B cell (primary cell): ENCODE measurements at regions not wholly inside any gene's neighbourhood (a gene's known extent, or its start where the extent isn't known, plus 50 kb on each side); places are given as distances from the start of the nearest gene placed in this dataset.

ENCODE experiments used
- ATAC-seq: fragments of 200-7000 bp; cut with Tn5 transposase; one replicate; pipeline ENCODE4 v1.10.0; 2021; ENCODE audit warnings: low read depth, mild to moderate bottlenecking, moderate number of reproducible peaks, moderate library complexity
- CTCF ChIA-PET: fragments of 350-600 bp; sonication (Branson Sonifier 250); formaldehyde crosslinking; loops from one replicate; lab custom pipeline; 2021; ENCODE audit warnings: antibody characterized with exemption, inconsistent platforms; lab: Charles Lee
- POLR2A ChIA-PET: fragments of 350-600 bp; sonication (Branson Sonifier 250); formaldehyde crosslinking; loops from one replicate; lab custom pipeline; 2021; ENCODE audit warnings: antibody characterized with exemption; lab: Charles Lee
- DNase-seq: peaks from one replicate; pipeline ENCODE4 v3.0.0; 2013
- H2AFZ ChIP-seq: 2 replicates; pipeline ENCODE4 v1.6.1; 2012; ENCODE audit warnings: mild to moderate bottlenecking, low read depth, low read length; ENCODE audit not compliant: insufficient read depth, poor library complexity, severe bottlenecking
- H3K27ac ChIP-seq, 2 donors: 1 replicate in 1 of 2; 2 replicates in 1 of 2; pipeline ENCODE4 v1.5.1; 2012 to 2013; ENCODE audit warnings: low read length in 2 of 2, mild to moderate bottlenecking in 2 of 2, moderate library complexity in 1 of 2
- H3K27me3 ChIP-seq, 4 experiments: fragments of 200-600 bp in 1 of 4; sonication (generic) in 1 of 4; replicated peaks in 1 of 4; 1 replicate in 2 of 4; 2 replicates in 2 of 4; pipeline versions ENCODE4 v1.6.1 to v1.7.0; 2013 to 2016; ENCODE audit warnings: low read length in 3 of 4, mild to moderate bottlenecking in 2 of 4, mixed read lengths in 1 of 4, moderate library complexity in 1 of 4; ENCODE audit not compliant: insufficient read depth in 4 of 4, control insufficient read depth in 3 of 4; ENCODE audit errors: control extremely low read depth in 1 of 4
- H3K36me3 ChIP-seq, 2 experiments: replicated peaks in 1 of 2; 1 replicate in 1 of 2; 2 replicates in 1 of 2; pipeline versions ENCODE4 v1.6.1 to v1.7.1; 2013; ENCODE audit warnings: low read length in 1 of 2; ENCODE audit not compliant: insufficient read depth in 2 of 2, control insufficient read depth in 1 of 2; ENCODE audit errors: control extremely low read depth in 1 of 2, extremely low read depth in 1 of 2
- H3K4me1 ChIP-seq, 2 donors: fragments of 200-600 bp in 1 of 2; sonication (generic) in 1 of 2; 1 replicate in 1 of 2; 2 replicates in 1 of 2; pipeline versions ENCODE4 v1.5.1 to v1.6.1; 2013 to 2017; ENCODE audit warnings: low read length in 2 of 2; ENCODE audit not compliant: control insufficient read depth in 2 of 2, insufficient read depth in 2 of 2
- H3K4me2 ChIP-seq: replicated peaks from 2 replicates; pipeline ENCODE3; 2012; ENCODE audit warnings: mild to moderate bottlenecking, low read depth, low read length; ENCODE audit not compliant: poor library complexity, severe bottlenecking
- H3K4me3 ChIP-seq, 5 experiments: fragments of 200-600 bp in 1 of 5; sonication (generic) in 1 of 5; 1 replicate in 3 of 5; 2 replicates in 2 of 5; pipeline versions ENCODE4 v1.5.1 to v1.7.0; 2011 to 2016; ENCODE audit warnings: low read length in 4 of 5, mild to moderate bottlenecking in 4 of 5, low read depth in 2 of 5, control low read depth in 1 of 5, moderate library complexity in 1 of 5; ENCODE audit not compliant: insufficient read depth in 1 of 5; ENCODE audit errors: control extremely low read depth in 1 of 5, extremely low read depth in 1 of 5
- H3K79me2 ChIP-seq: fragments of 200-600 bp; sonication (generic); one replicate; pipeline ENCODE4 v1.6.0; 2016; ENCODE audit warnings: low read length; ENCODE audit not compliant: control insufficient read depth, insufficient read depth
- H3K9ac ChIP-seq: fragments of 200-600 bp; sonication (generic); 2 replicates; pipeline ENCODE4 v1.6.1; 2017; ENCODE audit warnings: mild to moderate bottlenecking, low read length, moderate library complexity
- H3K9me3 ChIP-seq, 3 donors: one replicate each; pipeline versions ENCODE4 v1.6.1 to v1.7.1; 2013; ENCODE audit warnings: low read length in 2 of 3; ENCODE audit not compliant: control insufficient read depth in 2 of 3, insufficient read depth in 1 of 3; ENCODE audit errors: control extremely low read depth in 1 of 3
- H4K20me1 ChIP-seq: 2 replicates; pipeline ENCODE4 v1.6.0; 2012; ENCODE audit warnings: mild to moderate bottlenecking, low read length; ENCODE audit not compliant: insufficient read depth, control insufficient read depth, poor library complexity, severe bottlenecking
- H3K27ac Mint-ChIP-seq: one replicate; pipeline ENCODE4 v1.8.0; 2021; ENCODE audit warnings: mixed read lengths
- H3K27me3 Mint-ChIP-seq: one replicate; pipeline ENCODE4 v1.8.0; 2021; ENCODE audit warnings: mixed read lengths
- H3K4me1 Mint-ChIP-seq: one replicate; pipeline ENCODE4 v1.8.0; 2021; ENCODE audit warnings: mixed read lengths
- H3K4me3 Mint-ChIP-seq: one replicate; pipeline ENCODE4 v1.8.0; 2021; ENCODE audit warnings: mixed read lengths
- H3K9me3 Mint-ChIP-seq: one replicate; pipeline ENCODE4 v1.8.0; 2022; ENCODE audit warnings: mixed read lengths; ENCODE audit not compliant: insufficient read depth
- EZH2 ChIP-seq: IDR thresholded peaks from 2 replicates; pipeline ENCODE4 v1.6.1; 2012; ENCODE audit warnings: borderline replicate concordance, low read depth, mild to moderate bottlenecking, moderate library complexity, low read length; ENCODE audit not compliant: insufficient read depth, poor library complexity, severe bottlenecking
- WGBS: methylation state at CpG from one replicate; pipeline ENCODE4 v1.1.5; 2013; ENCODE audit warnings: missing lambda C conversion rate; ENCODE audit not compliant: insufficient coverage; 5-methylcytosine and 5-hydroxymethylcytosine counted together
- intact Hi-C: fragments of 100-400 bp; cut with micrococcal nuclease; formaldehyde crosslinking; loops from one replicate; pipeline ENCODE4 v1.10.0; 2022
- TF ChIP-seq, protein P1 (sequence below): fragments of 200-600 bp; IDR thresholded peaks from one replicate; pipeline ENCODE4 v1.8.0; 2022; ENCODE audit warnings: antibody characterized with exemption, mild to moderate bottlenecking

DNA sequence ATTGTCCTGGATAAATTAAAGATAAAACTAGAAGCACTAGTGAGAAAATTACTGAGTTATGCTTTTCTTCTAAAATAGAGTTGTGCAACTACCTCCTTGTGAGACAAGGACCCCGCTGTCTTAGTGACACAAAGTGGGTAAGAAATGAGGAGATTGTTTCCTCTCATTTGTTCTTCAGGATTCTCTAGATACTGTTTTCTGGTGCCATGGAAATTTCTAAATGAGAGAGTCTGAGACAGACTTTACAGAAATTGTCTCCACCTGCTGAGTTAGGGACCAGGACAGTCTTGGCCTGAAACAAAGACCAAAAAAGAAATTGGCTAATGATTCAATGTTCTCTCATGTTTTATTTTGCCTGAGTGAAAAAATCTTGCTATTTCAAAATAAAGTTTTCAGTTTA lies 427.5 kb downstream of the TUSC7 start:
- WGBS = no CpG with 5 or more reads among the region's 1 CpG
- DNase-seq (no peak), ATAC-seq (no peak)
- no peaks in the 10 kb centered on the region for H3K27me3 Mint-ChIP-seq
- H3K4me3 Mint-ChIP-seq = no peak overlapping the region
- Histone ChIP-seq H3K27ac (no peak overlapping the region), H3K9ac (no peak overlapping the region), H3K9me3 (no peaks in the 10 kb centered on the region), H3K36me3 (no peaks in the 10 kb centered on the region), H3K4me1 (no peaks in the 10 kb centered on the region), H3K27me3 (no peaks in the 10 kb centered on the region), H3K4me2 (no peak overlapping the region), H3K79me2 (no peaks in the 10 kb centered on the region), H2AFZ (no peak overlapping the region), H4K20me1 (no peaks in the 10 kb centered on the region), H3K4me3 (no peak overlapping the region)
- H3K9me3 Mint-ChIP-seq = no peaks in the 10 kb centered on the region
- no peak for TF ChIP-seq EZH2
- TF ChIP-seq, protein P1, sequence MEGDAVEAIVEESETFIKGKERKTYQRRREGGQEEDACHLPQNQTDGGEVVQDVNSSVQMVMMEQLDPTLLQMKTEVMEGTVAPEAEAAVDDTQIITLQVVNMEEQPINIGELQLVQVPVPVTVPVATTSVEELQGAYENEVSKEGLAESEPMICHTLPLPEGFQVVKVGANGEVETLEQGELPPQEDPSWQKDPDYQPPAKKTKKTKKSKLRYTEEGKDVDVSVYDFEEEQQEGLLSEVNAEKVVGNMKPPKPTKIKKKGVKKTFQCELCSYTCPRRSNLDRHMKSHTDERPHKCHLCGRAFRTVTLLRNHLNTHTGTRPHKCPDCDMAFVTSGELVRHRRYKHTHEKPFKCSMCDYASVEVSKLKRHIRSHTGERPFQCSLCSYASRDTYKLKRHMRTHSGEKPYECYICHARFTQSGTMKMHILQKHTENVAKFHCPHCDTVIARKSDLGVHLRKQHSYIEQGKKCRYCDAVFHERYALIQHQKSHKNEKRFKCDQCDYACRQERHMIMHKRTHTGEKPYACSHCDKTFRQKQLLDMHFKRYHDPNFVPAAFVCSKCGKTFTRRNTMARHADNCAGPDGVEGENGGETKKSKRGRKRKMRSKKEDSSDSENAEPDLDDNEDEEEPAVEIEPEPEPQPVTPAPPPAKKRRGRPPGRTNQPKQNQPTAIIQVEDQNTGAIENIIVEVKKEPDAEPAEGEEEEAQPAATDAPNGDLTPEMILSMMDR = no peak
- no peaks in the 10 kb centered on the region for H3K4me1 Mint-ChIP-seq
- no peak overlapping the region for H3K27ac Mint-ChIP-seq
- CTCF ChIA-PET = no interaction called here
- intact Hi-C loops = no loop called here
- POLR2A ChIA-PET = no interaction called here

DNA sequence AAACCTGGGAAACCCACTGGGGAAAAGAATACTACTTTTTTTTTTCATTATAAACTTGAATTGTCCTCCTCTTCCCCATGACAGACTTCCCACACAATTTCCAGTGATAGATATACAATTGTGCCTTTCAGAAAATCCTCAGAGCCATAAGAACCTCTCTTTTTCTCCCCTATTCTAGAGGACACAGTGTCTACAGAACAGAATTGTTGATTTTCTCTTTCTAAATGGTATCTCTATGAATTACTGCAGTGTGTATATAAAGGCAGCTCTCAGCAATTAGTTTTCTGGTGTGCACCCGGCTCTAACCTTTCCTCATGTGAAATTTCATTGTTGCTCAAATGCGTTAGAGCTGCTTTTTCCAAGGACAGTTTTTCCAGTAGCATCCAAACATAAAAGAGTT lies 430.1 kb downstream of the TUSC7 start:
- no peak overlapping the region for H3K4me2 ChIP-seq
- Mint-ChIP-seq H3K27me3 (peaks cover 3% of the 10 kb centered on the region), H3K4me3 (no peak overlapping the region), H3K27ac (no peak overlapping the region), H3K4me1 (no peaks in the 10 kb centered on the region), H3K9me3 (no peaks in the 10 kb centered on the region)
- H3K9ac ChIP-seq = no peak overlapping the region
- no peaks in the 10 kb centered on the region for H3K27me3 ChIP-seq
- H3K36me3 ChIP-seq = no peaks in the 10 kb centered on the region
- no peak for TF ChIP-seq EZH2
- TF ChIP-seq, protein P1 = no peak
- no peaks in the 10 kb centered on the region for H3K79me2 ChIP-seq
- WGBS = no CpG with 5 or more reads among the region's 2 CpGs
- intact Hi-C loops = no loop called here
- H3K27ac ChIP-seq = no peak overlapping the region
- H3K4me3 ChIP-seq = no peak overlapping the region
- no peaks in the 10 kb centered on the region for H3K9me3 ChIP-seq
- ChIA-PET POLR2A (no interaction called here), CTCF (no interaction called here)
- no peaks in the 10 kb centered on the region for H4K20me1 ChIP-seq
- no peak for ATAC-seq
- no peak overlapping the region for H2AFZ ChIP-seq
- H3K4me1 ChIP-seq = no peaks in the 10 kb centered on the region
- DNase-seq = no peak
